Fibroblast of lung (primary cell): ENCODE measurements at regions not wholly inside any gene's neighbourhood (a gene's known extent, or its start where the extent isn't known, plus 50 kb on each side); places are given as distances from the start of the nearest gene placed in this dataset.

Experiments used
- DNase-seq, 2 donors: peaks; one replicate each; pipeline versions ENCODE4 v3.0.0 to v3.0.0-alpha.2; 2010; ENCODE audit warnings: low read depth in 2 of 2
- H2AFZ ChIP-seq: 2 replicates; pipeline ENCODE4 v1.5.1; 2012; ENCODE audit warnings: low read length, control low read depth, inconsistent platforms
- H3K27ac ChIP-seq: 2 replicates; pipeline ENCODE4 v1.5.1; 2011; ENCODE audit warnings: low read length, control low read depth; ENCODE audit not compliant: insufficient read depth
- H3K27me3 ChIP-seq: 2 replicates; pipeline ENCODE4 v1.5.1; 2011; ENCODE audit warnings: mild to moderate bottlenecking, low read length; ENCODE audit not compliant: control insufficient read depth, insufficient read depth
- H3K36me3 ChIP-seq: 2 replicates; pipeline ENCODE4 v1.5.1; 2011; ENCODE audit warnings: low read length; ENCODE audit not compliant: control insufficient read depth, insufficient read depth
- H3K4me1 ChIP-seq: 2 replicates; pipeline ENCODE4 v1.5.1; 2011; ENCODE audit warnings: low read length; ENCODE audit not compliant: control insufficient read depth, insufficient read depth; ENCODE audit errors: extremely low read depth
- H3K4me2 ChIP-seq: 2 replicates; pipeline ENCODE4 v1.5.1; 2011; ENCODE audit warnings: low read length, control low read depth; ENCODE audit not compliant: insufficient read depth; ENCODE audit errors: extremely low read depth
- H3K4me3 ChIP-seq, 4 experiments: fragments of 200-600 bp in 1 of 4; sonication (generic) in 1 of 4; replicated peaks in 1 of 4; 2 replicates each; pipeline ENCODE4 v1.5.1; 2011 to 2016; ENCODE audit warnings: low read length in 4 of 4, low read depth in 3 of 4, mild to moderate bottlenecking in 3 of 4, control low read depth in 2 of 4, inconsistent platforms in 1 of 4, mixed read lengths in 1 of 4; ENCODE audit not compliant: insufficient read depth in 1 of 4; ENCODE audit errors: control extremely low read depth in 1 of 4
- H3K79me2 ChIP-seq: 2 replicates; pipeline ENCODE4 v1.5.1; 2012; ENCODE audit warnings: mild to moderate bottlenecking, low read length, inconsistent platforms; ENCODE audit not compliant: control insufficient read depth, insufficient read depth
- H3K9ac ChIP-seq: 2 replicates; pipeline ENCODE4 v1.5.1; 2011; ENCODE audit warnings: mild to moderate bottlenecking, low read length, control low read depth; ENCODE audit not compliant: insufficient read depth
- H3K9me3 ChIP-seq: 2 replicates; pipeline ENCODE4 v1.5.1; 2012; ENCODE audit warnings: low read depth, low read length; ENCODE audit not compliant: control insufficient read depth, insufficient read depth
- H4K20me1 ChIP-seq: 2 replicates; pipeline ENCODE4 v1.5.1; 2011; ENCODE audit warnings: low read length; ENCODE audit not compliant: control insufficient read depth, insufficient read depth; ENCODE audit errors: extremely low read depth
- EZH2 ChIP-seq: IDR thresholded peaks from 2 replicates; pipeline ENCODE4 v1.5.1; 2012; ENCODE audit warnings: low read length, control low read depth, mild to moderate bottlenecking; ENCODE audit errors: missing control alignments
- TF ChIP-seq, protein P1 (sequence below), 2 donors: IDR thresholded peaks in 1 of 2; conservative IDR thresholded peaks in 1 of 2; 1 replicate in 1 of 2; 2 replicates in 1 of 2; pipeline ENCODE4 v1.5.1; 2011 to 2012; ENCODE audit warnings: low read length in 2 of 2, control low read depth in 1 of 2, inconsistent platforms in 1 of 2, low read depth in 1 of 2, mild to moderate bottlenecking in 1 of 2

- no peak overlapping the region for H3K4me3 ChIP-seq
- no peaks in the 10 kb centered on the region for H3K79me2 ChIP-seq
- no peaks in the 10 kb centered on the region for H4K20me1 ChIP-seq
- no peaks in the 10 kb centered on the region for H3K9me3 ChIP-seq
- no peaks in the 10 kb centered on the region for H3K4me1 ChIP-seq
- H3K36me3 ChIP-seq: no peaks in the 10 kb centered on the region
- no peak for TF ChIP-seq EZH2
- TF ChIP-seq, protein P1, sequence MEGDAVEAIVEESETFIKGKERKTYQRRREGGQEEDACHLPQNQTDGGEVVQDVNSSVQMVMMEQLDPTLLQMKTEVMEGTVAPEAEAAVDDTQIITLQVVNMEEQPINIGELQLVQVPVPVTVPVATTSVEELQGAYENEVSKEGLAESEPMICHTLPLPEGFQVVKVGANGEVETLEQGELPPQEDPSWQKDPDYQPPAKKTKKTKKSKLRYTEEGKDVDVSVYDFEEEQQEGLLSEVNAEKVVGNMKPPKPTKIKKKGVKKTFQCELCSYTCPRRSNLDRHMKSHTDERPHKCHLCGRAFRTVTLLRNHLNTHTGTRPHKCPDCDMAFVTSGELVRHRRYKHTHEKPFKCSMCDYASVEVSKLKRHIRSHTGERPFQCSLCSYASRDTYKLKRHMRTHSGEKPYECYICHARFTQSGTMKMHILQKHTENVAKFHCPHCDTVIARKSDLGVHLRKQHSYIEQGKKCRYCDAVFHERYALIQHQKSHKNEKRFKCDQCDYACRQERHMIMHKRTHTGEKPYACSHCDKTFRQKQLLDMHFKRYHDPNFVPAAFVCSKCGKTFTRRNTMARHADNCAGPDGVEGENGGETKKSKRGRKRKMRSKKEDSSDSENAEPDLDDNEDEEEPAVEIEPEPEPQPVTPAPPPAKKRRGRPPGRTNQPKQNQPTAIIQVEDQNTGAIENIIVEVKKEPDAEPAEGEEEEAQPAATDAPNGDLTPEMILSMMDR (conservative IDR thresholded peaks at IDR 0.05 in 1 of 2, IDR thresholded peaks at IDR 0.05 in 1 of 2; ENCODE audit: low read depth in 1 of 2, low read length in 2 of 2): no peak
- no peak overlapping the region for H3K9ac ChIP-seq
- no peak overlapping the region for H3K27ac ChIP-seq
- no peak overlapping the region for H2AFZ ChIP-seq
- DNase-seq: no peak
- no peaks in the 10 kb centered on the region for H3K27me3 ChIP-seq
- H3K4me2 ChIP-seq: no peak overlapping the region
Measured at GRCh38 chr6:117206522-117206921, 58.8 kb upstream of the VGLL2 start.

DNA sequence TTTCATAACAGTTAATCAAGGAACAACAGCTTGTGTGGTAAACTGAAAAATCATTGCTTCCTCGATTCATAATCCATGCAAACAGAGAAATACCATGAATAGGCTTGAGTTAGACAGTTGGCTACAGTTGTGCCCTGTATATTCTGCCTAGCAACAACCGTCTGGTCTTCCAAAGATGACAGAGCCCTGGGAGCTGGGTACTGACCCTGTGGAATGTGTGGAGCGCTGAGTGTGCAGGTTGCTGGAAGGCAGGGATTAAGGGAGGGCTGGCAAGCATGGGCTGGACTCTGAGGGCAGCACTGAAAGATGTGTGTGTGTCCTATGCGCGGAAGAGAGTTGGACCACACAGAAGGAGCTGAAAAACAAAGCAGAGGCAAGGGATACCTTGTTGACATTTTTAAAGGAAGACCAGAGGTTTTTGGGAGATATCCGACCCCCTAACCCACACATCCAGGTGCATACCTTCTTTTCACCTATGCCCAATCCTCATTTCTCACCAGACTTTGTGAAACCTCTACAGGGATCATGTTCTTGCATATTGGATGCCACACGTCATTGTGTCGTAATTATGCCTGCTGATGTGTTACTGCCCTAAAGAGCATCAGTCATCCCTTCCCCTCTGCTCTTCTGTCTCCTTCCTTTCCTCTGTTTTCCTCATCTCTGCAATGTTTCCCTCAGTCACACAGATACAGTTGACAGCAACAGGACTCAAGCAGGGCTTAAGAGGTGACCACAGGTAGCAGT lies 58.2 kb upstream of the VGLL2 start:
- no peaks in the 10 kb centered on the region for H3K9me3 ChIP-seq
- H2AFZ ChIP-seq: no peak overlapping the region
- no peak overlapping the region for H3K4me3 ChIP-seq
- H3K27ac ChIP-seq: no peak overlapping the region
- DNase-seq: no peak
- H4K20me1 ChIP-seq: no peaks in the 10 kb centered on the region
- no peak overlapping the region for H3K9ac ChIP-seq
- H3K4me1 ChIP-seq: no peaks in the 10 kb centered on the region
- H3K79me2 ChIP-seq: no peaks in the 10 kb centered on the region
- no peaks in the 10 kb centered on the region for H3K27me3 ChIP-seq
- no peak overlapping the region for H3K4me2 ChIP-seq
- H3K36me3 ChIP-seq: no peaks in the 10 kb centered on the region
- TF ChIP-seq, protein P1 (conservative IDR thresholded peaks at IDR 0.05 in 1 of 2, IDR thresholded peaks at IDR 0.05 in 1 of 2; ENCODE audit: low read depth in 1 of 2, low read length in 2 of 2): no peak
- TF ChIP-seq EZH2: no peak

DNA sequence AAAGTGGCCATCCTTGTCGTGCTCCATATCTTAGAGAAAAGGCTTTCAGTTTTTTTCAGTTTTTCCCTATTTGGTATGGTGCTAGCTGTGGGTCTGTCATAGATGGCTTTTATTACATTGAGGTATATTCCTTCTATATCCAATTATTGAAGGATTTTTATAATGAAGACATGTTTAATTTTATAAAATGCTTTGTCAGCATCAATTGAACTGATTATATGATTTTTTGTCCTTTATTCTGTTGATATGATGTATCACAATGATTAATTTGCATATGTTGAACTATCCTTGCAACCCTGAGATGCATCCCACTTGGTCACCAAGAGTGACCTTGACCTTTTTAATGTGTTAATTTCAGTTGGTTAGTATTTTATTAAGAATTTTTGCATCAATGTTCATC lies 55.1 kb upstream of the VGLL2 start:
- no peak for DNase-seq
- H3K36me3 ChIP-seq: no peaks in the 10 kb centered on the region
- no peaks in the 10 kb centered on the region for H3K79me2 ChIP-seq
- no peak overlapping the region for H2AFZ ChIP-seq
- H4K20me1 ChIP-seq: no peaks in the 10 kb centered on the region
- no peak overlapping the region for H3K9ac ChIP-seq
- H3K27me3 ChIP-seq: no peaks in the 10 kb centered on the region
- no peak overlapping the region for H3K4me2 ChIP-seq
- no peak overlapping the region for H3K4me3 ChIP-seq
- H3K9me3 ChIP-seq: no peaks in the 10 kb centered on the region
- H3K4me1 ChIP-seq: no peaks in the 10 kb centered on the region
- TF ChIP-seq EZH2: no peak
- TF ChIP-seq, protein P1 (conservative IDR thresholded peaks at IDR 0.05 in 1 of 2, IDR thresholded peaks at IDR 0.05 in 1 of 2; ENCODE audit: low read depth in 1 of 2, low read length in 2 of 2): no peak
- H3K27ac ChIP-seq: no peak overlapping the region
